GM19043 (cell line): ENCODE measurements at regions not wholly inside any gene's neighbourhood (a gene's known extent, or its start where the extent isn't known, plus 50 kb on each side); places are given as distances from the start of the nearest gene placed in this dataset.

ENCODE experiments used
- ATAC-seq: cut with Tn5 transposase; IDR thresholded peaks from one replicate; pipeline ENCODE4 v1.9.1; 2021; ENCODE audit warnings: low read depth; ENCODE audit not compliant: unreplicated experiment

- no peak for ATAC-seq
Observed at GRCh38 chr3:18743761-18744160, 318.6 kb upstream of the SATB1 start.

DNA sequence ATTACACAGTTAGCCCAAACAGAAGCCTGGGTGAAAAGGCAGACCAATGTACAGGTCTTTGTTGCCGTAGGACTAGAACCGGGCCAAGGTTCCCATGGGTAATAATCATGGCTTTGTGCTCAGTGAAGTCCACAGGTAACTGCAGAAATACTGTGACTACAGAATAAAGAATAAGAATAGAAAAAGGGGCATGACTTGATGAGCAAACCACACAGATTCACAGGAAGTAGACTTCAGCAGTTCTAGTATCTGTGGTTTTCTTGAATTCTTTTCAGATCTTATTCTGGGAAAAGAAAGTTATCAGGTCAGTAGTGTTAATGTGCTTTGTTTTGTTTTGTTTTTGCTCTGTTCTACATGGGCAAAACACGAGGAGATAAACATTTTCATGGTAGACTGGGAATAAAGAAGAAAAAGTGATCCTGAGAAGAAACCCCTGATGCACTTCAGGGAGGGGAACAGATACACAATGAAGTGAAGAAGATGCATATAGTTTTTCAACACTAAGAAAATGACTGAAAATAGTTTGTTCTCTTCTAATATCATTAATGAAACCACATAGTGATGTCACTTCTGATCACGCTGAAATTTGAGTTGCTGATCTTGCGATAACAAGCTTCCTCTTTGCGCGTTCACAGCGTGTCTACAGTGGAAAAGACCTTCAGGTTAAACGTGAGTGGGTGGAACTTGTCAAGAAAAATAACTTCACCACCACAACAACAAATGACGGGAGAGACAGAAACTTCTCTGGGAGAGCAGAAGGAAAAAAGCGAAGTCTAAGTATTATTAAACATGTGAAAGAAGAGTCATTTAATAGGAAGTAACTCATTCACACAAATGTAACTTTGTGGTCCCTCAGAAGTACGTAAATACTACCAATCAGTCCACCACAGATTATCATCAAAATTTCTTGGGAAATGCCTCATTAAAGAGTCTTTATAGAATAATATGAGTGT lies 315.8 kb upstream of the SATB1 start:
- ATAC-seq = peak; percentile 86

GRCh38 chr3:18739099-18739433 lies 313.9 kb upstream of the SATB1 start:
- no peak for ATAC-seq

DNA sequence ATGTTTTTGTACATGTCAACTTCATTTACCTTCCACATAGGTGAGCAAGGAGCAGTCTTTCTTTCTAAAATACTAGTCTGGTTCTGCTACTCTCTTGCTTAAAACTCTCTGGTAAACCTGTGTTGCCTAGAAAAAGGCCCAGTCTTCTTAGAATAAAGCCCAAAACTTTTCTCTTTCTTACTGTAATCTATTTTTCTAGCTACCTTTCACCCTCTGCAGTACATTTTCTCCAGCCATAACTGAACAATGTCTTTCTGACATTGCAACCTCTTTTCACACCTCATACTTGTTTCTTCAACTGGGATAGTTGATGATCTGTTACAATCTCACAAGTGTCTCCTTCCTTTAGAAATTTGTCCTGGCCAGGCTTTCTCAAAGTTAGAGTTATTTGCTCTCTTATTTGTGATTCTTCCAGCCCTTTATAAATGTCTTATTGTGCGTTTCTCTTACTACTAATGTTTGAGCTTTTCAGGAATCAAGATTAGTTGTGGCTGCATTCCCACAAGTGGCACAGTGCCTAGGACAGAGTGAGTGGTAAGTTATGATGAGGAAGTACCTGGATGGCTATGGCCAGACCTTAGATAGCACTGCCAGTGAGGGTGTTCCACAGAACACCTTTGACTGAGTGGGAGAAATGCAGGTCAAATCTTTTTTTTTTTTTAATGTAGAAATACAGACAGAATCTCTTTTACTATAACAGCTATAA lies 313.4 kb upstream of the SATB1 start:
- ATAC-seq = no peak

DNA sequence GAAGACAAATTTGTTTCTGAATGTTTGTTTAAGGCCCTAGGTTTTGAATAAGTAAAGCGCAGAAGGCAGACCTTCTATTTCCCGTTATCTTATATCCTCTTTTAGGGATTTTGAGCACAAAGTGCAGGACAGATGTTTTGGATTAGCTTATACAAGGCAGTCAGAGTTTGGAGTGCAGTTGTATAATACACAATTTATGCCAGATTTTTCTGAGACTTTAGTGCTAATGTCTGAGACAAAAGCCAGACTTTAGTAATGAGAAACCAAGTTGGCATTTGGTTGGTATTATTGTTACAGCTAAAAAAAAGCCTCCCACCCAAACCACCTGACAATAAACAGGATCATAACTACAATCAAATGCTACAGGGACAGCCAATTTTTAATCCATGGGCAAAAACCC lies 309.9 kb upstream of the SATB1 start:
- ATAC-seq = no peak

- ATAC-seq = no peak
Observed at GRCh38 chr3:18734309-18734708, 309.2 kb upstream of the SATB1 start.

- no peak for ATAC-seq
Observed at GRCh38 chr3:18732474-18732873, 307.3 kb upstream of the SATB1 start.

DNA sequence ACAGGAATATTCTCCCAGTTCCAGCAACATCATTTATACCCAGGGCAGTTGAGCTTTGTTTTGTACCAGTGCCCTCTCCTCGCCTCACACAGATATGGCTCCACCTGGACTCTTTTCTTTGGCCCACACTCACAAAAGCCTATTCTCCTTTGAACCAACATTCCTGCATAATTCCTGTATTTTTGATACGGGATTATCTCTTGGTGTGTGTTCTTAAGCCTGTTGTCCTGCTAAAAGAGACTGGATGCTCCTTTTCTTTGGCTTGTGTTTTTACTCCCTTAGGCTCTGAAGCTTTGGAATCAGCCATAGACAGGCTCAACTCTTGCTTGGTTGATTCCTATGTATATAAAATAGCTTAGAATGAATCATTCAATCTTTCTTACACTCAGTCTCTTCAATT lies 305.4 kb upstream of the SATB1 start:
- ATAC-seq = no peak

DNA sequence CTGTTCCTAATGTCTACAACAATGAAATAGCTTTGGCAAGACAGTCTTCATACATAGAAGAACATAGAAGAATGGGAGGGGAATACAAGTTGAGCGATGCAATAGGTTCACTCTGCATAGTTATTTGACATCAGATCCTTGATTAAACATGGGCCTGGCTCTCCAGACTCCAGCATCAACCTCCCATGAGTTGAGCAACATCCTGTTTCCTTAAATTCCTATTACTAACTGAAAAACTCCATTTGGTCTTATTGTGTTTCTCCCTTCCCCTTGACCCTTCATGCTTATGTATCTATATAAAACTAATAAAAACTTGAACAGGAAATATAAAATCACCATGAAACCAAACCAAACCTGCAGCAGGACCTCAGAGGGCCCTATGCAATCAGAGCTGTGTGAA lies 304.5 kb upstream of the SATB1 start:
- no peak for ATAC-seq

DNA sequence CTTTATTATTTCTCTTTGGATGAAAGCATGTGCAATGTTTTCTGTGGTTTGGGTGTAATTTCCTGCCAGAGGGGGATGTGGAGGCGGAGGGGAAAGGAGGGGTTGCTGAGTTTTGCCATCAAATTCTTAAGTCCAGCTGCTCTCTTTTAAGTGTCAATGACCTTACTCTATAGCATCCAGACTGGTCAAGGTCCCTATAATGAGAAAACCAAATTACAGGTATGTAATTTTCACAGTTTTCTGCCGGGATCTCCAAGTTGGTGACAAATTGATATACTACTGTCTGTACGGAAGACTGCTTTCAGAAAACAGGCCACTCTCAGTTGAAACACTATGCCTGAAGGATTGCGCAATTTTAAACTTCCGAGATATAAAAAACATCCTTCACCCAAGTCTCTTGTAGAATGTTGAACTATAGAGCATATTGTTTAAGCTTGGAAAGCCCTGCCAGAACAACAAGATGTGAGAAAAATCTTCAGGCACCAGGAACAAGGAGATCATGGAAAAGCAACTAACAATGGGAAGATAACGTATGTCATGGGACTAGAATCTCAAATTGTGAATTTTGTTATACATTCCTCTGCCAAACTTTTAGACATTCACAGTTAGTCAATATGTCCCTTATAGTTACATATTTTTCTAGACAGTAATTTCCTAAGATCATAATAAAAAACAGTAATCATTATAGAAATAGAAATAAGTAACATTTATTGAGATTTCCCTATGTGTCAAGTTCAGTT lies 300.7 kb upstream of the SATB1 start:
- no peak for ATAC-seq

DNA sequence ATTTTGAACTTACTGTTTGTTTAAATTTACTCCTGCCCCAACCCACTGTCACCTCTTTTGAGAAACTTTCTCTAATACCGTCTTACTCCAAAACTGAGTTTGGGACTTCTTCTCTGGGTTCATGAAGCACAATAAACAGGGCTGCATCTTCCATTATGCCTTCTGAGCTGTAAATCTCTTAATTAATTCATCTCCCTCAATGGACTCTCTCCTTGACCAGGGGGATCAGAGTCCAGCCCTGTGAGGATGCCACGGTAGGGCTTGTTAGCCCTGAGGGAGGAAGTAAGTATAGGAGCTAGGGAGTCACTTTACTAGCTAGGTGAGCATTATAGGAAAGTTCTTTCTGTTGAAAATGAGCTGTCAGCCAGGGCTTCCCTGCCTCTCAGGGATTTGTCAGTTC lies 299.3 kb upstream of the SATB1 start:
- no peak for ATAC-seq

DNA sequence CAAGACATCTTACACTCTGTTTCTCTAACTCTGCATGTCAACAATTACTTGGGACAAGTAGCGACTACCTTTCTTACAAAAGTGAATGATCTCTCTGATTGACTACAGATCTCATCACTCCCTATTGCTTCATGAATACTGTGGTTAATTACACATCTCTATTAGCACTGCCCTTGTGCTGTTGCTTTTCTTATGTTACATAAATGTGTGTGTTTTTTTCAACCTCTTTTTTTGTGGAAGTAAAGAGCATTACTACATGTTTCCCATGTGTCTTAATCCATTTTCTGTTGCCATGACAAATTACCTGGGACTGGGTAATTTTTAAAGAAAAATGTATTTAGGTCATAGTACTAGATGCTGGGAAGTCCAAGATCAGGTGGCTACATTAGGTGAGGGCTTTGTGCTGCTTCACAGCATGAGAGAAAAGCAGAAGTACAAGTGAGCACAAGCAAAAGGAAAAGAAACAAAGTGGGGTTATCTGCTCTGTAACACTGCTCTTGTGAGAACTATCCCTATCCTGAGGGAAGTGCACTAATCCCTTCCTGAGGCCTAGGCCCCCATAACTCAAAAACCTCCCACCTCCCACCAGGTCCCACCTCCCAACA lies 298.2 kb upstream of the SATB1 start:
- ATAC-seq = no peak

- no peak for ATAC-seq
Observed at GRCh38 chr3:18720543-18720942, 295.4 kb upstream of the SATB1 start.

GRCh38 chr3:18717598-18717997 lies 292.5 kb upstream of the SATB1 start:
- ATAC-seq = no peak

GRCh38 chr3:18716821-18717220 lies 291.7 kb upstream of the SATB1 start:
- no peak for ATAC-seq

- no peak for ATAC-seq
Observed at GRCh38 chr3:18716101-18716500, 291.0 kb upstream of the SATB1 start.

DNA sequence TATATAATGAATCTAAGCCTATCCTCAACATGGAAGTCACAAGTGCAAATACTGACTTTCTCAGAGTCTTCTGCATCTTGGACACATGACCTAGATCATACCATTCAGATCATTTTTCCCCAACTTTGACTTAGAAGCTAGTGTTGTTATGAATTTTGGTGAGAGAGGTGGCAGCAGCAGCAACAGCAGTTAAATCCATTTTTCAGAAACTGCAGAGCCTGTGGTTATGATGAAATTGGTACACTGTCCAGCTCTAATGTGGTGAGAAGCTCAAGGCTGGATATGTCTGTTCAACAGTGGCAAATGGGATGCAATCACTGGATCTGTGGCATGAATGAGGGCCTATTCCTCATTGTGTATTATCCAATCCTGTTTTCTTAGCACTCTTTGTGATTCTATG lies 290.1 kb upstream of the SATB1 start:
- ATAC-seq = no peak

- no peak for ATAC-seq
Observed at GRCh38 chr3:18713577-18713951, 288.4 kb upstream of the SATB1 start.

DNA sequence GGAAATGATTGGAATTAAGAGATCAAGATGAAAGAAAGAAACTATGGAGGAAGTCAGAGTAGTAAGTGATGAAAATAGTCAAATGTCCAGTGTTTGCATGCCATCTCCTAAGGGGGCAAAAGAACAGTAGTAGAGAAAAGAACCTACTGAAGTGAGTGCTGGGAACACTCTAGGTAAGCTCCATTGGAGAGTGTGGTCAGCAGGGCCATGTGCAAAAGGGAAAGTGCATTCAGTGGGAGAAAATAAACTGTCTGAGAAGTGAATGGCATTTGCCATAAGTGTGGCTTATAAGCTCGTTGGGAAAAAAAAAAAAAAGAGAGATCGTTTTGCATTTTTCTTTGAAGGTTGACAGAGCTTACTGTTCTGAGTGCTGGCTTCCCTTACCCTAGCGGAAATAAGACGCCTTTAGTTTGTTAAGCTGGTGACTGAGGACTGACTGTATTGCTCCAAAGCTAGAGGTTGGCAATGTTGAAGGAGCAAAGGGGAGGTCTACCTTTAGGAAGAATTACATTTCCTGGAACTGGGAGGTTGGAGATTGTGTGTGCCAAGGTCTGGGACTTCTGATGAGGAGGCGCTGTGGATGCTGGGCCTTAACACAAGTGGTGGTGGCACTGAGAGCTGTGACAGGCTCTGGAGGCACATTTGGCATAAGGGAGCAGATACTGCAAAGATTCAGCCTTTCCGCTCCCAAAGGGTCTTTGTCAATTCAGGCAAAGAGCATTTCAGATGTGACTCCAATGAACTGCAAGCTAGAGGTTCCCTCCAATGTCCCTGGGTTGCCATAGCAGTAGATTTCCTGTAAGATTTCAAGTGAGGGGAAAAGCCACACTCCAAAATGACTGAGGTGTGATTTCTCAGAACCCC lies 287.8 kb upstream of the SATB1 start:
- no peak for ATAC-seq

- no peak for ATAC-seq
Observed at GRCh38 chr3:18704326-18704725, 279.2 kb upstream of the SATB1 start.
